ENCODE measurements at regions not wholly inside any gene's neighbourhood (a gene's known extent, or its start where the extent isn't known, plus 50 kb on each side); places are given as distances from the start of the nearest gene placed in this dataset.

DNA sequence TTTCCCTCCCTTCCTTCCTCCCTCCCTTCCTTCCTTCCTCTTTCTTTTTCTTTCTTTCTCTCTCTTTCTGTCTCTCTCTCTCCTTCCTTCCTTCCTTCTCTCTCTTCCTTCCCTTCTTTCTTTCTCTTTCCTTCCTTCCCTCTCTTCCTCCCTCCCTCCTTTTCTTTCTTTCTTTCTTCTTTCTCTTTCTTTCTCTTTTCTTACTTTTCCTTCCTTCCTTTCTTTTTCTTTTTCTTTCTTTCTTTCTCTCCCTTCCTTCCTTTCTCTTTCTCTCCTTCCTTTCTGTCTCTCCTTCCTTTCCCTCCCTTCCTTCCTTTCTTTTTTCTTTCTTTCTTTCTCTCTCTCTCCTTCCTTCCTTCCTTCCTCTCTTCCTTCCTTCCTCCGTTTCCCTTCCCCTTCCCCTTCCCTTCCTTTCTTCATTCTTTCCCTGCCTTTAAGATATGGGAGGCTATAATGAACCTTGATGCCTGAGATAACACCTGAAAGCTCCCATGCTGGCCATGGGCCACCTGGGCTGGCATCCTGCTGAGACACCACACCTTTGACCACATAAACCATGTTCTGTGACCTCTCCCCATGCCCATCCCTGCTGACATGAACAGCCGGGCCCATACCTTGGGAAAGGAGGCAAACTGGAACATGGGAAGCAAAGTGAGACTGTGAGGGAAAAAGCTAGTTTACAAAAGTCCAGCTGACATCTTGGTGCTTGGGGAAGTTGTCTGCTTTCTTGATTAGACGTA is 197.8 kb upstream of the ZNF618 start:
- TF ChIP-seq CHD2 (IDR thresholded peaks at IDR 0.05; ENCODE audit: low read length) (no peak), POLR2A (IDR thresholded peaks at IDR 0.05; ENCODE audit: control extremely low read depth in 1 of 2, low read depth in 2 of 2, low read length in 2 of 2) (no peak), SIX5 (IDR thresholded peaks at IDR 0.05; ENCODE audit: low read depth, low read length) (no peak)
- TF ChIP-seq, protein P1, sequence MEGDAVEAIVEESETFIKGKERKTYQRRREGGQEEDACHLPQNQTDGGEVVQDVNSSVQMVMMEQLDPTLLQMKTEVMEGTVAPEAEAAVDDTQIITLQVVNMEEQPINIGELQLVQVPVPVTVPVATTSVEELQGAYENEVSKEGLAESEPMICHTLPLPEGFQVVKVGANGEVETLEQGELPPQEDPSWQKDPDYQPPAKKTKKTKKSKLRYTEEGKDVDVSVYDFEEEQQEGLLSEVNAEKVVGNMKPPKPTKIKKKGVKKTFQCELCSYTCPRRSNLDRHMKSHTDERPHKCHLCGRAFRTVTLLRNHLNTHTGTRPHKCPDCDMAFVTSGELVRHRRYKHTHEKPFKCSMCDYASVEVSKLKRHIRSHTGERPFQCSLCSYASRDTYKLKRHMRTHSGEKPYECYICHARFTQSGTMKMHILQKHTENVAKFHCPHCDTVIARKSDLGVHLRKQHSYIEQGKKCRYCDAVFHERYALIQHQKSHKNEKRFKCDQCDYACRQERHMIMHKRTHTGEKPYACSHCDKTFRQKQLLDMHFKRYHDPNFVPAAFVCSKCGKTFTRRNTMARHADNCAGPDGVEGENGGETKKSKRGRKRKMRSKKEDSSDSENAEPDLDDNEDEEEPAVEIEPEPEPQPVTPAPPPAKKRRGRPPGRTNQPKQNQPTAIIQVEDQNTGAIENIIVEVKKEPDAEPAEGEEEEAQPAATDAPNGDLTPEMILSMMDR (IDR thresholded peaks at IDR 0.05; ENCODE audit: control extremely low read depth in 1 of 3, insufficient read depth in 1 of 3, low read depth in 1 of 3, low read length in 3 of 3): no peak
- TF ChIP-seq, protein P2, sequence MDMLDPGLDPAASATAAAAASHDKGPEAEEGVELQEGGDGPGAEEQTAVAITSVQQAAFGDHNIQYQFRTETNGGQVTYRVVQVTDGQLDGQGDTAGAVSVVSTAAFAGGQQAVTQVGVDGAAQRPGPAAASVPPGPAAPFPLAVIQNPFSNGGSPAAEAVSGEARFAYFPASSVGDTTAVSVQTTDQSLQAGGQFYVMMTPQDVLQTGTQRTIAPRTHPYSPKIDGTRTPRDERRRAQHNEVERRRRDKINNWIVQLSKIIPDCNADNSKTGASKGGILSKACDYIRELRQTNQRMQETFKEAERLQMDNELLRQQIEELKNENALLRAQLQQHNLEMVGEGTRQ (IDR thresholded peaks at IDR 0.05; ENCODE audit: low read length): no peak
